ENCODE measurements at regions not wholly inside any gene's neighbourhood (a gene's known extent, or its start where the extent isn't known, plus 50 kb on each side); places are given as distances from the start of the nearest gene placed in this dataset.

- no peaks in the 10 kb centered on the region for H3K9me3 ChIP-seq
- H3K36me3 ChIP-seq (ENCODE audit: insufficient read depth in 1 of 2, low read depth in 1 of 2), result no peaks in the 10 kb centered on the region
- 45 to 66% (median 57%) methylated on average over 1 of the region's 1 CpG for WGBS, 3 donors
- no peaks in the 10 kb centered on the region for H3K4me1 ChIP-seq
- no peak overlapping the region for H3K4me3 ChIP-seq
- TF ChIP-seq, protein P1, sequence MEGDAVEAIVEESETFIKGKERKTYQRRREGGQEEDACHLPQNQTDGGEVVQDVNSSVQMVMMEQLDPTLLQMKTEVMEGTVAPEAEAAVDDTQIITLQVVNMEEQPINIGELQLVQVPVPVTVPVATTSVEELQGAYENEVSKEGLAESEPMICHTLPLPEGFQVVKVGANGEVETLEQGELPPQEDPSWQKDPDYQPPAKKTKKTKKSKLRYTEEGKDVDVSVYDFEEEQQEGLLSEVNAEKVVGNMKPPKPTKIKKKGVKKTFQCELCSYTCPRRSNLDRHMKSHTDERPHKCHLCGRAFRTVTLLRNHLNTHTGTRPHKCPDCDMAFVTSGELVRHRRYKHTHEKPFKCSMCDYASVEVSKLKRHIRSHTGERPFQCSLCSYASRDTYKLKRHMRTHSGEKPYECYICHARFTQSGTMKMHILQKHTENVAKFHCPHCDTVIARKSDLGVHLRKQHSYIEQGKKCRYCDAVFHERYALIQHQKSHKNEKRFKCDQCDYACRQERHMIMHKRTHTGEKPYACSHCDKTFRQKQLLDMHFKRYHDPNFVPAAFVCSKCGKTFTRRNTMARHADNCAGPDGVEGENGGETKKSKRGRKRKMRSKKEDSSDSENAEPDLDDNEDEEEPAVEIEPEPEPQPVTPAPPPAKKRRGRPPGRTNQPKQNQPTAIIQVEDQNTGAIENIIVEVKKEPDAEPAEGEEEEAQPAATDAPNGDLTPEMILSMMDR (IDR thresholded peaks at IDR 0.05), result no peak
- no peaks in the 10 kb centered on the region for H3K27me3 ChIP-seq (ENCODE audit: insufficient read depth in 3 of 3, low read length in 2 of 3)
- no peak overlapping the region for H3K27ac ChIP-seq
- peak; percentile 28 to 76 (median 38) for ATAC-seq
- peak; percentile 16 to 48 for DNase-seq
- intact Hi-C loops (cut with DNase I), result no loop called here
Measured at GRCh38 chr3:106510206-106510605, 641.4 kb upstream of the CBLB start.

GRCh38 chr3:106512846-106513245, 644.0 kb upstream of the CBLB start:
- TF ChIP-seq, protein P1 (IDR thresholded peaks at IDR 0.05), result no peak
- intact Hi-C loops (cut with DNase I), result no loop called here
- Histone ChIP-seq H3K4me1 (no peaks in the 10 kb centered on the region), H3K9me3 (no peaks in the 10 kb centered on the region), H3K27me3 (ENCODE audit: insufficient read depth in 3 of 3, low read length in 2 of 3) (no peaks in the 10 kb centered on the region), H3K4me3 (no peak overlapping the region), H3K36me3 (ENCODE audit: insufficient read depth in 1 of 2, low read depth in 1 of 2) (no peaks in the 10 kb centered on the region), H3K27ac (no peak overlapping the region)
- DNase-seq (no peak), ATAC-seq (no peak)
- 100% methylated on average over 1 of the region's 1 CpG for WGBS, 3 donors

GRCh38 chr3:106514431-106514830, 645.6 kb upstream of the CBLB start:
- H3K9me3 ChIP-seq, result no peaks in the 10 kb centered on the region
- TF ChIP-seq, protein P1 (IDR thresholded peaks at IDR 0.05), result no peak
- no peaks in the 10 kb centered on the region for H3K36me3 ChIP-seq (ENCODE audit: insufficient read depth in 1 of 2, low read depth in 1 of 2)
- DNase-seq (no peak), ATAC-seq (no peak)
- 40 to 55% (median 46%) methylated on average over 4 of the region's 4 CpGs for WGBS, 3 donors
- no peaks in the 10 kb centered on the region for H3K27me3 ChIP-seq (ENCODE audit: insufficient read depth in 3 of 3, low read length in 2 of 3)
- no peaks in the 10 kb centered on the region for H3K4me1 ChIP-seq
- no peak overlapping the region for H3K27ac ChIP-seq
- H3K4me3 ChIP-seq, result no peak overlapping the region
- intact Hi-C loops (cut with DNase I), result no loop called here

DNA sequence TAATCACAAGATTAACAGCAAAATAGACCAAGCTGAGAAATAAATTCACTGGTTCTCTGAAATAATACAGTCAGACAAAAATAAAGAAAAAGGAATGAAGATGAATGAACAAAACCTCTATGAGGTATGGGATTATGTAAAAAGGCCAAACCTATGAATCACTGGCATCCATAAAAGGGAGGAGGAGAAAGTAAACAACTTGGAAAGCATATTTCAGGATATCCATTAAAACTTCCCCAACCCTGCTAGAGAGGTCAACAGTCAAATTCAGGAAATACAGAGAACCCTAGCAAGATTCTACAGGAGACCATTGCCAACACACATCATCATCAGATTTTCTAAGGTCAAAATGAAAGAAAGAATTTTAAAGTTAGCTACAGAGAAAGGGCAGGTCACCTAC, 649.7 kb upstream of the CBLB start:
- no peaks in the 10 kb centered on the region for H3K27me3 ChIP-seq (ENCODE audit: insufficient read depth in 3 of 3, low read length in 2 of 3)
- H3K9me3 ChIP-seq, result no peaks in the 10 kb centered on the region
- H3K4me1 ChIP-seq, result no peaks in the 10 kb centered on the region
- no peak overlapping the region for H3K4me3 ChIP-seq
- no peak overlapping the region for H3K27ac ChIP-seq
- ATAC-seq (no peak), DNase-seq (no peak)
- TF ChIP-seq, protein P1 (IDR thresholded peaks at IDR 0.05), result no peak
- no peaks in the 10 kb centered on the region for H3K36me3 ChIP-seq (ENCODE audit: insufficient read depth in 1 of 2, low read depth in 1 of 2)
- intact Hi-C loops (cut with DNase I), result no loop called here

GRCh38 chr3:106522397-106522796, 653.6 kb upstream of the CBLB start:
- DNase-seq (no peak), ATAC-seq (no peak)
- H3K4me3 ChIP-seq, result no peak overlapping the region
- WGBS, 3 donors, result 90 to 97% (median 91%) methylated on average over 4 of the region's 4 CpGs
- H3K27me3 ChIP-seq (ENCODE audit: insufficient read depth in 3 of 3, low read length in 2 of 3), result no peaks in the 10 kb centered on the region
- no peaks in the 10 kb centered on the region for H3K4me1 ChIP-seq
- TF ChIP-seq, protein P1 (IDR thresholded peaks at IDR 0.05), result no peak
- H3K36me3 ChIP-seq (ENCODE audit: insufficient read depth in 1 of 2, low read depth in 1 of 2), result no peaks in the 10 kb centered on the region
- intact Hi-C loops (cut with DNase I), result no loop called here
- H3K9me3 ChIP-seq, result no peaks in the 10 kb centered on the region
- H3K27ac ChIP-seq, result no peak overlapping the region
